Right ventricle myocardium superior (tissue), 1 donor: ENCODE measurements at regions not wholly inside any gene's neighbourhood (a gene's known extent, or its start where the extent isn't known, plus 50 kb on each side); places are given as distances from the start of the nearest gene placed in this dataset.

Experiments used
- ATAC-seq: fragments of 200-7000 bp; cut with Tn5 transposase; one replicate; pipeline ENCODE4 v1.9.1; 2020; ENCODE audit warnings: mild to moderate bottlenecking; ENCODE audit not compliant: poor library complexity
- DNase-seq: peaks from one replicate; pipeline ENCODE4 v3.0.0-alpha.2; 2020
- intact Hi-C: fragments of 100-400 bp; cut with DNase I; formaldehyde crosslinking; loops from one replicate; pipeline ENCODE4 v1.11.2; 2022
- donor health status: DM: no; HTN: yes; CAD: no; lungs with severe emphysema.

DNA sequence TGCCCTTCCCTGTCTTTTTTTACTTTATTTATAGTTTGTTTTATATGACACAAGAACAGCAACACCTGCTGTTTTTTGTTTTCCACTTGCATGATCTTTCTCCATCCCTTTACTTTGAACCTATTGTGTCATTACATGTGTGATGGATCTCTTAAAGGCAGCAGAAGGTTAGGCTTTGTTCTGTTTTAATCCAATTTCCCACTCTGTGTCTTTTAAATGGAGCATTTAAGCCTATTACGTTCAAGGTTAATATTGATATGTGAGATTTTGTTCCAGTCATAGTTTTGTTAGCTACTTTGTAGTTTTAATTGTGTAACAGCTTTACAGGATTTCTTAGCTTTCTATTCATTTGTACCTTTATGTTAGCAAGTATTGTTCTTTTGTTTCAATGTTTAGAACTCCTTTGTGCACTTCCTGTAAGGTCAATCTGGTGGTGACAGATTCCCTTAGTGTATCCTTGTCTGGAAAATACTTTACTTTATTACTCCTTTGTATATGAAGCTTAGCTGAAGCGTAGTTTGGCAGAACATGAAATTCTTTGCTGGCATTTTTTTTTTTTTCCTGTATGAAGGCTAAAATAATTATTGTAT, 1443.0 kb upstream of the LRRTM1 start:
- intact Hi-C loops, result no loop called here
- no peak for ATAC-seq

GRCh38 chr2:81739966-81740365, 1435.4 kb upstream of the LRRTM1 start:
- DNase-seq (no peak), ATAC-seq (no peak)
- intact Hi-C loops, result no loop called here

More for the DNA sequence above, 1443.0 kb upstream of the LRRTM1 start:
- DNase-seq, result no peak

DNA sequence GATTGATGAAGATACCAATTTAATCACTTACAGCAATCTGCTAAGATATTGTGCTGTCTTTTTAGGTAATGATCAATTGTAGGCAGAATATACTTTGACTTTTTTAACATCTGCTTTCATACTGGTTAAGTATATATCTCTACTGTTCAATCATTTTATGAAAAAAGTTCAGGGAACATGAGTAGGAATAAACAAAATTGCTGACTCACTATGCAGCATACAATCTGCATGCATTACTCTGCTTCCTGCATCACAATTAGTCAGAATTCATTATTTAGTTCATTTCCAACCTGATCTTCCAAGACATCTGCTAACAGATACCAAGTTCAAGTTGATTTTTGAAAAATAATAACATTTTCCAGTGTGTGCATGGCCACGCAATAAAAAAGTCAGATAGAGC, 1430.4 kb upstream of the LRRTM1 start:
- intact Hi-C loops, result no loop called here
- DNase-seq (no peak), ATAC-seq (no peak)

DNA sequence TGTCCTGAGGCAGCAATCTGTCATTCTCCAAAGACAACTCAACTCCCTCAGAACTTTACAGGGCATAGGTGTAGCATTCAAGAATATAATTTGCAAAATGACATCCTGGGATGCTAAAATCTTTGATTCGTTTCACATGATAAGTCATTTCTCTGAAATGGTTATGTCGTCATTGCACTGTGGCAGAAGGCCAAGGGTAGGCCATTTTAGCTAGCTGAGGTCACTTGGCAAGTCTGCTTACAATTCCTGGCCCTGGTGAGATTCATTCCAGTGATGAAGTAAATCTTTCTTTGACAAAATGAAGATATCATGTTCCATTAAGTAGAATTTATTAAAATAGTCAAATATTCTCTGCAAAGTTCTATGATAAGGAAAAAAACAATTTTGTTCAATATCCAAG, 1410.3 kb upstream of the LRRTM1 start:
- no peak for DNase-seq
- no peak for ATAC-seq
- intact Hi-C loops, result no loop called here

GRCh38 chr2:81706856-81707255, 1402.3 kb upstream of the LRRTM1 start:
- ATAC-seq (no peak), DNase-seq (no peak)
- intact Hi-C loops, result no loop called here

- intact Hi-C loops, result no loop called here
- ATAC-seq (no peak), DNase-seq (no peak)
Observed at GRCh38 chr2:81703831-81704230, 1399.3 kb upstream of the LRRTM1 start.

DNA sequence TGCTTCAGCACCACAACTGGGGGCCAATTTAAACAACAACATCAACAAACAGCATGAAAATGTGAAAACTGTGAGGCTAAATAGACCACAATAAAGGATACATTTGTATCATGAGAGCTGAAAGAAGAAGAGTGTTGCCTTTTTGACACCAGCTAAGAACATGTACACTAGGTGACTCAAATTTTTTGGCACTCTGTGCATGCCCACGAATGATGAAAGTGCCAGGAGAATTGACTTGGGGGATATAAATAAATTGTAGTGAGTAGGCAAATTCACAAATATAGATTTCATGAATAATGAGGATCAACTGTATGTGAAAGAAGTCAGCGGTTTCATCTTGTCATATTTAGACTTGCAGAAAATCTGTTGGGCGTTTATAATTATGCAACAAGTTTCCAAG, 1388.0 kb upstream of the LRRTM1 start:
- intact Hi-C loops, result no loop called here
- ATAC-seq, result no peak
- DNase-seq, result no peak

DNA sequence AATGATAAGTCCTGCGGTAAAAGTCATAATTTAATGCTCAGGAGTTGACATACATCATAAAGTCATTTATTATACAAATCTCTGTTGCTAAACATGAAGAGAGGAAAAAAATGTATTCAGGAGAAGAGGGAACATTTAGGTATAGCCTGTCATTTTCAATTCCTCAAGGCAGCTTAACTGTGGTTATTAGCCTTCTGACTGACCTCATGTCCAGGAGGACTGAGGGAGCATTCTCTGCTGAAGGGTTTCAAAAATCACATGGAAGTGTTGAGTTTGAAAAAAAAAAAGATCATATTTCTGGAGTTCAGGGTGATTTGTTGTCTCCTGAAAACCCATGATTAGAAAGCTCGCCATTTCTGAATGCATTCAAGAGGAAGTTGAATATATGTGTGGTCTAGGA, 1371.1 kb upstream of the LRRTM1 start:
- DNase-seq, result no peak
- no peak for ATAC-seq
- intact Hi-C loops, result no loop called here

DNA sequence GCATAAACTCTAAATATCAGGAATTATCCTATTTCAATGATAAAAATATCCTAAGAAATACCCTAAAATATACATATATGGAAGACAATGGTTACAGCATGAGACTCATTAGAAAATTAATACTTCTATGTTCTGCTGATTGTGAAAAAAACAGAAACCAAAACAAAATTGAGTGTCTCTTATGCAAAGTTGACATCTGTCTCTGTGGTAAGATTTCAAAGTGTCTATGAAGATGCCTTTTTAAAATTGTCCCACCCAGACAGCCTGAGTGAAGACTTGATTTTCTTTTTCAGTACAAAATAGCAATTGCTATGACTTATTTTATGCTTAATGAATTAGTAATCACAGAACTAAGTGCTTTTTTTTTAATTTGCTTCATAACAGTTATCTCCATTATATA, 1368.4 kb upstream of the LRRTM1 start:
- intact Hi-C loops, result no loop called here
- ATAC-seq, result no peak
- DNase-seq, result no peak

- no peak for DNase-seq
- no peak for ATAC-seq
- intact Hi-C loops, result no loop called here
Observed at GRCh38 chr2:81672516-81672915, 1368.0 kb upstream of the LRRTM1 start.

- intact Hi-C loops, result no loop called here
- ATAC-seq, result no peak
Observed at GRCh38 chr2:81670885-81671284, 1366.3 kb upstream of the LRRTM1 start.

GRCh38 chr2:81661081-81661480, 1356.5 kb upstream of the LRRTM1 start:
- intact Hi-C loops, result no loop called here
- ATAC-seq, result no peak
- no peak for DNase-seq

More at GRCh38 chr2:81670885-81671284, 1366.3 kb upstream of the LRRTM1 start:
- no peak for DNase-seq

GRCh38 chr2:81658227-81658626, 1353.7 kb upstream of the LRRTM1 start:
- DNase-seq (no peak), ATAC-seq (no peak)
- intact Hi-C loops, result no loop called here

DNA sequence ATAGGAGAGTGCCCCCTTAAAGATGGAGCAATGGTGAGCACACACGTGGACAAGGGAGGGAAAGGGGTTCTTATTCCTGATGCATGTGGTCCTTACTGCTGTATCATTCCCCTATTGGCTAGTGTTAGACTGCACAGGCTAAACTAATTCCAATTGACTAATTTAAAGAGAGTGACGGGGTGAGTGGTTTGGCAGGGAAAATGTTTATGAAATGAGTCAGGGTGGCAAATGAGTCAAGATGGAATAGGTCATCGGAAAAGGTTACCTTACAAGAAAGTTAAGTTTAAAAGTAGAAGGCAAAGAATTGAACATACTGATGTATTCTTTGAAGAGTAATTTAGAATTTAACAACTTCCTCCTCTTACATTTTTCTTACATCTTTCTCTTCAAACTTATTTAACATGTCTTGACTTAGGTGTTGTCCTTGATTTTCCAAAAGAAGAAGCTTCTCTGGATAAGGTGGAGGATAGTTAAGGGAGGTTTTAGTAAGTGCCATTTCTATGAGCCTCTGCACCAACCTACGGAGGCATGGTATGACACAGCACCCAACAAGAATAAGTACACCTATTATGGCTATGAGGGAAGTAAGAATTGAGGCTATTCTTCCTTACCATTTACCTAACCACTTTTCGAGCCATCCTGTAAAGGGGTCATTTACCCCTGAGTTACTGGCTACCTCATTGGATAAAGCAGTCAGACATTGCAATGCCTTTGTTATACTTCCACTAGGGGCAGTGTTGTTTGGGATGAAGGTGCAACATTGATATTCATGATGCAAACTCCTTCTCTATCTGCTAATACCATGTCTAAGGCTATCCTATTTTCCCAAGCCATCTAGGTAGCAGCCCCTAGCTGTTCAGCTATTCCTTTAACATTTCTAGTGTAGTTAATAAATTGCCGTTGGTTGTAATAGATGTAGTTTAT, 1345.8 kb upstream of the LRRTM1 start:
- no peak for ATAC-seq
- no peak for DNase-seq
- intact Hi-C loops, result no loop called here

- intact Hi-C loops, result no loop called here
- no peak for ATAC-seq
- no peak for DNase-seq
Observed at GRCh38 chr2:81648806-81649205, 1344.3 kb upstream of the LRRTM1 start.

- DNase-seq (no peak), ATAC-seq (no peak)
- intact Hi-C loops, result no loop called here
Observed at GRCh38 chr2:81648370-81648769, 1343.8 kb upstream of the LRRTM1 start.

DNA sequence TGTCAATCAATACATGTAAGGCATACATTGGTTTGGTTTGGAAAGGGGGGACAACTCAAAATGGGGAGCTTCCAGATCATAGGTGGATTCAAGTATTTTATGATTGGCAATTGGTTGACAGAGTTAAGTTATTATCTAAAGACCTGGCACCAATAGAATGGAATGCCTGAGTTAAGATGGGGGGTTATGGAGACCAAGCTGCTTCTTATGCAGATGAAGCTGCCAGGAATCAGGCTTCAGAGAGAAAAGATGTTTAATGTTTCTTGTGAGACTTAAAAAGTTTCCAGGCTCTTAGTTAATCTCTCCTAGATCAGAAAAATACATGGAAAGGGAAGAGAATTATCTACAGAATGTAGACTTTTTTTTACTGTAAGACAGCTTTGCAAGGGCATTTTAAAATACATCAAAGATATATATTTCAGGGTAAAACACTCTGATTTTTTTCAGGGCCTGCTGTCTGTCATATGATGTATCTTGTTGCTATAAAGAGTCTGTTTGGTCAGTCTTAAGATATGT, 1343.2 kb upstream of the LRRTM1 start:
- no peak for ATAC-seq
- intact Hi-C loops, result no loop called here
- no peak for DNase-seq

DNA sequence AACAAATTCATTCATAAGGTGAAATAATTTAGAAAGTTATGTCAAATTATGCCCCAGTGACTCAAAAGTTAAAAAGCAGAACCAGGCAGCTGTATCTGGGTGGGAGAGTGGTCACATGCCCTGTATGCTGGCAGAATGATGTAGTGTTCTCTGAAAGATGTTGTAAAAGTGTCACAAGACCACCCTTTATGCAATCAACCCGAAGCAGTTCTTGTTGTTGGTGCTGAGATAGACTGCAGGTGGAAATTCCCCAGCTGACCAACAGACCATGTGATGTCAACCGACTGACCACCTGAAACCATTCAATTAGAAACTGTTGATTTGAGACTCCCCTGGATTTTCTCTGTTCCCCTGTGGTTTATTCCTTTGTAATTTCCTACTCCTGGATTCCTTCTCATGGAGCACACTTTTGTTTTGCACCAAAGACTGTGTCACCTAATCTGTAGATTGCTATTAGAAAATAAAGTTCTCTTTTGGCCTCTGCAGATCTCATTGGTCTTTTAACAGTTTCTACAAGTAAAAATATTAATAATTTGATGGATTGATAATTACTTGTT, 1341.3 kb upstream of the LRRTM1 start:
- ATAC-seq, result no peak
- intact Hi-C loops, result no loop called here
- no peak for DNase-seq

DNA sequence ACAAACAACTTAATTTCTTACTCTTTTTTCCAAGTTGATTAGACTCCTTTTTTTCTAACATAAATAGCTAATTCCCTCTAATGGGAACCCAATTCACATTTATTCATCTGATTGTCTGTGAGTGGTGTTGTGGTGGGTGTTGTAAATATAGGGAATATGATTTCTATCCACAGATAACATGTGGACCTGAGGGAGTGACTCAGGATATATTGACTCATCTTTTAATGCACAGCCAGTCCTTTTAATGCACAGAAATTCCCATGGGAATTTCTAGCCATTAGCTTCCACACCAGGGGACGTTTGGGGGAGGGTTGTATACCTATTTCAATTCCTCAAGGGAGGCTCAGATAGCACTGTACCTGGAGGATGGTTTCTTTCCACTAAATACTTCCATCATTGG, 1339.6 kb upstream of the LRRTM1 start:
- ATAC-seq (no peak), DNase-seq (no peak)
- intact Hi-C loops, result no loop called here

DNA sequence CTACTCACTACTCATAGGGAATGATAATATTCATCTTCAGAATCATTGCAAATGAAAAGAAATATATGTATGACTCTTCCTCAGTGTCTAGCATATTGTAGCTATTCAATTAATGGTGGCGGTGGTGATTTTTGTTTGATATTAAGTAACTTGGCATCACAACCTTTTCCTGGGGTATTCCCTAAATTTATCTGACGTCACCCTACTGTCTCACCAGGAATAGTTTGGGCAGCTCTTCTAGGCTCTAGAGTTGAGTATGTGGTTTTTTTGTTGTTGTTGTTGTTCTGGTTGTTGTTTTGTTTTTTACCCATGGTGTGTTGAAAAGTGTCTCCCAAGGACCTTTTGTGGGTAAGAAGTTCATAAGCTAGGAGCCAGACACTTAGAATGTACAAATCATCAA, 1320.3 kb upstream of the LRRTM1 start:
- intact Hi-C loops, result no loop called here
- no peak for ATAC-seq
- DNase-seq, result no peak
